Mononuclear cell (primary cell): ENCODE measurements at regions not wholly inside any gene's neighbourhood (a gene's known extent, or its start where the extent isn't known, plus 50 kb on each side); places are given as distances from the start of the nearest gene placed in this dataset.

Source experiments
- H3K27me3 ChIP-seq: 2 replicates; pipeline ENCODE4 v1.6.0; 2011; ENCODE audit warnings: low read length, control low read depth; ENCODE audit not compliant: insufficient read depth
- H3K4me1 ChIP-seq: 2 replicates; pipeline ENCODE4 v1.5.1; 2011; ENCODE audit warnings: mild to moderate bottlenecking, low read length, control low read depth; ENCODE audit not compliant: insufficient read depth
- H3K4me3 ChIP-seq: 2 replicates; pipeline ENCODE4 v1.5.1; 2011; ENCODE audit warnings: mild to moderate bottlenecking, low read length, moderate library complexity
- H3K9me3 ChIP-seq: 2 replicates; pipeline ENCODE4 v1.5.1; 2011; ENCODE audit warnings: low read depth, mild to moderate bottlenecking, control low read depth, low read length

GRCh38 chr18:70645971-70646370, 357.1 kb downstream of the SOCS6 start:
- H3K9me3 ChIP-seq: no peaks in the 10 kb centered on the region
- no peaks in the 10 kb centered on the region for H3K4me1 ChIP-seq
- no peak overlapping the region for H3K4me3 ChIP-seq
- H3K27me3 ChIP-seq: no peaks in the 10 kb centered on the region

GRCh38 chr18:70643812-70644211, 355.0 kb downstream of the SOCS6 start:
- no peaks in the 10 kb centered on the region for H3K4me1 ChIP-seq
- no peak overlapping the region for H3K4me3 ChIP-seq
- no peaks in the 10 kb centered on the region for H3K27me3 ChIP-seq
- no peaks in the 10 kb centered on the region for H3K9me3 ChIP-seq

DNA sequence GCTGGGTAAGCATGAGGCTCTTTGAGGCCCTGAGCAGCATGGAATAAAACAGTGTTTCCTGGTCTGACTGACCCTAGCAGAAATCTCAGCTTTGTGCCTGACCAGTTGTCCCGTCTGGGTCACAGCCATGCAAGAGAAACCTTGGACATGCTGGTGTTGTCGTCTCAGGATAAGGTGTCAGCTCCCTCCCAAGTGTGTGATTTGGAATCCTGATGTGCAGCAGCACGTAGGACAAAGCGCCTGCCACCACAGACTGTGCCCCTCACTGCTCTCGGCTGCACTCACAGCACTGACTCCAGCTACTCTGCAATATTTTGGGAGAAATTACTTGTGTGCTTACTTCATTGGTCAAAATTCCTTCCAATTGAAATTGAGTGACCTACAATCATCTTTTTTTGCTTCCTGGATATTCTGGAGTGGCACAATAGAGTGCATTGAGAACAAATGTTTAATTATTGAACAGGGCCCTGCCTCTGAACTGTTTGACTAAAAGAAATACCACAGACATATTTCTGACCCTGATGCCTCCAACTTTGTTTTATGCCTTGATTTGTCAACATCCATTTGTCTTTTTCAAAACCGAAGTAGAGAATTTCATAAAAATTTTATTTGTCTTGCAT, 352.4 kb downstream of the SOCS6 start:
- Histone ChIP-seq H3K27me3 (no peaks in the 10 kb centered on the region), H3K4me3 (no peak overlapping the region), H3K9me3 (no peaks in the 10 kb centered on the region), H3K4me1 (no peaks in the 10 kb centered on the region)

- Histone ChIP-seq H3K27me3 (no peaks in the 10 kb centered on the region), H3K4me3 (no peak overlapping the region), H3K4me1 (no peaks in the 10 kb centered on the region), H3K9me3 (no peaks in the 10 kb centered on the region)
Measured at GRCh38 chr18:70640336-70640887, 351.6 kb downstream of the SOCS6 start.

DNA sequence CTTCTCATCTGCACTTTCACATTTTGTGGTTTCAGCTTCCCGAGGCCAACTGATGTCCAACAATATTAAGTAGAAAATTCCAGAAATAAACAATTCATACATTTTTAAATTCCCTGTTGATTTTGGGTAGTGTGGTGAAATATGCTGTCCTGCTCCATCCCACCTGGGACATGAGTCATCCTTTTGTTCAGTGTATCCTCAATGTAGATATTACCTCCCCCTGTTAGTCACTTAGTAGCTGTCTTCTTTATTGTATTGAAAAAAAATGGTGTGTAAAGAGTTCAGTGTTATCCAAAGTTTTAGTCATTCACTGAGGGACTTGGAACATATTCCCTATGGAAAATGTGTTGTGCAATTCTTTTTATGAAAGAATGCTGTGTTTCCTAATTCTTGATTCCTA, 348.1 kb downstream of the SOCS6 start:
- Histone ChIP-seq H3K4me1 (no peaks in the 10 kb centered on the region), H3K4me3 (no peak overlapping the region), H3K27me3 (no peaks in the 10 kb centered on the region), H3K9me3 (no peaks in the 10 kb centered on the region)

- no peaks in the 10 kb centered on the region for H3K27me3 ChIP-seq
- no peak overlapping the region for H3K4me3 ChIP-seq
- H3K9me3 ChIP-seq: no peaks in the 10 kb centered on the region
- no peaks in the 10 kb centered on the region for H3K4me1 ChIP-seq
Measured at GRCh38 chr18:70634576-70635147, 345.8 kb downstream of the SOCS6 start.

GRCh38 chr18:70627182-70627802, 338.4 kb downstream of the SOCS6 start:
- no peak overlapping the region for H3K4me3 ChIP-seq
- H3K27me3 ChIP-seq: no peaks in the 10 kb centered on the region
- H3K9me3 ChIP-seq: no peaks in the 10 kb centered on the region
- no peaks in the 10 kb centered on the region for H3K4me1 ChIP-seq

GRCh38 chr18:70622622-70623419, 334.0 kb downstream of the SOCS6 start:
- H3K27me3 ChIP-seq: no peaks in the 10 kb centered on the region
- peaks cover 4% of the 10 kb centered on the region for H3K4me1 ChIP-seq
- H3K9me3 ChIP-seq: no peaks in the 10 kb centered on the region
- no peak overlapping the region for H3K4me3 ChIP-seq

GRCh38 chr18:70621710-70622109, 332.9 kb downstream of the SOCS6 start:
- Histone ChIP-seq H3K4me1 (peaks cover 4% of the 10 kb centered on the region), H3K4me3 (no peak overlapping the region)

GRCh38 chr18:70620837-70621612, 332.2 kb downstream of the SOCS6 start:
- Histone ChIP-seq H3K4me1 (peaks cover 4% of the 10 kb centered on the region), H3K27me3 (no peaks in the 10 kb centered on the region), H3K9me3 (no peaks in the 10 kb centered on the region), H3K4me3 (no peak overlapping the region)

More at GRCh38 chr18:70621710-70622109, 332.9 kb downstream of the SOCS6 start:
- no peaks in the 10 kb centered on the region for H3K27me3 ChIP-seq
- H3K9me3 ChIP-seq: no peaks in the 10 kb centered on the region

GRCh38 chr18:70617020-70617763, 328.3 kb downstream of the SOCS6 start:
- H3K27me3 ChIP-seq: no peaks in the 10 kb centered on the region
- H3K4me1 ChIP-seq: peaks cover 4% of the 10 kb centered on the region
- no peak overlapping the region for H3K4me3 ChIP-seq
- H3K9me3 ChIP-seq: no peaks in the 10 kb centered on the region

- H3K4me1 ChIP-seq: no peaks in the 10 kb centered on the region
- no peaks in the 10 kb centered on the region for H3K27me3 ChIP-seq
- H3K9me3 ChIP-seq: no peaks in the 10 kb centered on the region
- H3K4me3 ChIP-seq: no peak overlapping the region
Measured at GRCh38 chr18:70600225-70600925, 311.5 kb downstream of the SOCS6 start.

GRCh38 chr18:70598406-70598805, 309.6 kb downstream of the SOCS6 start:
- no peaks in the 10 kb centered on the region for H3K4me1 ChIP-seq
- H3K4me3 ChIP-seq: no peak overlapping the region
- H3K27me3 ChIP-seq: no peaks in the 10 kb centered on the region
- no peaks in the 10 kb centered on the region for H3K9me3 ChIP-seq
